ENCODE measurements at regions not wholly inside any gene's neighbourhood (a gene's known extent, or its start where the extent isn't known, plus 50 kb on each side); places are given as distances from the start of the nearest gene placed in this dataset.
"Not testable (repeated sequence)": the region's sequence is repeated elsewhere in the genome, so short reads cannot be mapped to it uniquely, and the experiment has no call there.

GRCh38 chr14:83706231-83706954 lies 1823.6 kb upstream of the FLRT2 start:
- DNase-seq (ENCODE audit: low read depth), result peak; percentile 41

GRCh38 chr14:83707056-83707455 lies 1822.9 kb upstream of the FLRT2 start:
- no peak for DNase-seq (ENCODE audit: low read depth)

- DNase-seq (ENCODE audit: low read depth), result no peak
Observed at GRCh38 chr14:83709116-83709515, 1820.8 kb upstream of the FLRT2 start.

GRCh38 chr14:83711046-83711445 lies 1818.9 kb upstream of the FLRT2 start:
- no peak for DNase-seq (ENCODE audit: low read depth)

GRCh38 chr14:83712418-83713129 lies 1817.4 kb upstream of the FLRT2 start:
- DNase-seq (ENCODE audit: low read depth), result no peak

GRCh38 chr14:83713732-83714131 lies 1816.2 kb upstream of the FLRT2 start:
- DNase-seq (ENCODE audit: low read depth), result no peak

GRCh38 chr14:83714151-83714550 lies 1815.8 kb upstream of the FLRT2 start:
- DNase-seq (ENCODE audit: low read depth), result no peak

GRCh38 chr14:83719435-83719834 lies 1810.5 kb upstream of the FLRT2 start:
- not testable (repeated sequence) for DNase-seq (ENCODE audit: low read depth)

GRCh38 chr14:83733670-83734069 lies 1796.3 kb upstream of the FLRT2 start:
- DNase-seq (ENCODE audit: low read depth), result no peak

GRCh38 chr14:83734431-83734830 lies 1795.5 kb upstream of the FLRT2 start:
- no peak for DNase-seq (ENCODE audit: low read depth)

- DNase-seq (ENCODE audit: low read depth), result no peak
Observed at GRCh38 chr14:83741269-83741668, 1788.7 kb upstream of the FLRT2 start.

GRCh38 chr14:83744224-83744623 lies 1785.7 kb upstream of the FLRT2 start:
- DNase-seq (ENCODE audit: low read depth), result no peak

GRCh38 chr14:83744891-83745290 lies 1785.1 kb upstream of the FLRT2 start:
- DNase-seq (ENCODE audit: low read depth), result no peak

GRCh38 chr14:83746336-83746735 lies 1783.6 kb upstream of the FLRT2 start:
- DNase-seq (ENCODE audit: low read depth), result no peak

- peak; percentile 28 for DNase-seq (ENCODE audit: low read depth)
Observed at GRCh38 chr14:83757916-83758315, 1772.0 kb upstream of the FLRT2 start.

- DNase-seq (ENCODE audit: low read depth), result no peak
Observed at GRCh38 chr14:83764656-83765599, 1765.0 kb upstream of the FLRT2 start.

- no peak for DNase-seq (ENCODE audit: low read depth)
Observed at GRCh38 chr14:83777516-83777915, 1752.4 kb upstream of the FLRT2 start.

- peak; percentile 60 for DNase-seq (ENCODE audit: low read depth)
Observed at GRCh38 chr14:83779266-83779665, 1750.7 kb upstream of the FLRT2 start.

- DNase-seq (ENCODE audit: low read depth), result no peak
Observed at GRCh38 chr14:83780321-83780720, 1749.6 kb upstream of the FLRT2 start.

GRCh38 chr14:83798421-83798820 lies 1731.5 kb upstream of the FLRT2 start:
- no peak for DNase-seq (ENCODE audit: low read depth)

GRCh38 chr14:83799233-83799632 lies 1730.7 kb upstream of the FLRT2 start:
- DNase-seq (ENCODE audit: low read depth), result no peak

GRCh38 chr14:83814896-83815295 lies 1715.0 kb upstream of the FLRT2 start:
- no peak for DNase-seq (ENCODE audit: low read depth)

Data from RPMI7951 (cell line).